ENCODE measurements at regions not wholly inside any gene's neighbourhood (a gene's known extent, or its start where the extent isn't known, plus 50 kb on each side); places are given as distances from the start of the nearest gene placed in this dataset.

- intact Hi-C loops (cut with DNase I), result no loop called here
- Histone ChIP-seq H3K4me3 (no peak overlapping the region), H3K27me3 (ENCODE audit: insufficient read depth in 3 of 3, low read length in 2 of 3) (no peaks in the 10 kb centered on the region), H3K36me3 (ENCODE audit: insufficient read depth in 1 of 2, low read depth in 1 of 2) (no peaks in the 10 kb centered on the region), H3K9me3 (no peaks in the 10 kb centered on the region), H3K27ac (no peak overlapping the region), H3K4me1 (no peaks in the 10 kb centered on the region)
- no peak for DNase-seq
- ATAC-seq, result no peak
- TF ChIP-seq CTCF (IDR thresholded peaks at IDR 0.05), result no peak
- 66 to 76% (median 66%) methylated on average over 3 of the region's 3 CpGs for WGBS, 3 donors
Measured at GRCh38 chr11:27280140-27280539, 82.9 kb downstream of the CCDC34 start.

GRCh38 chr11:27279460-27279859 lies 83.6 kb downstream of the CCDC34 start:
- H3K4me3 ChIP-seq, result no peak overlapping the region
- H3K27me3 ChIP-seq (ENCODE audit: insufficient read depth in 3 of 3, low read length in 2 of 3), result no peaks in the 10 kb centered on the region
- no peak overlapping the region for H3K27ac ChIP-seq
- DNase-seq, result no peak
- intact Hi-C loops (cut with DNase I), result no loop called here
- no peak for TF ChIP-seq CTCF (IDR thresholded peaks at IDR 0.05)
- H3K4me1 ChIP-seq, result no peaks in the 10 kb centered on the region
- no peaks in the 10 kb centered on the region for H3K36me3 ChIP-seq (ENCODE audit: insufficient read depth in 1 of 2, low read depth in 1 of 2)
- ATAC-seq, result no peak
- WGBS, 3 donors, result 51 to 71% (median 65%) methylated on average over 4 of the region's 4 CpGs
- no peaks in the 10 kb centered on the region for H3K9me3 ChIP-seq

- H3K27ac ChIP-seq, result no peak overlapping the region
- no peak for ATAC-seq
- no peak for DNase-seq
- TF ChIP-seq CTCF (IDR thresholded peaks at IDR 0.05), result no peak
- H3K27me3 ChIP-seq (ENCODE audit: insufficient read depth in 3 of 3, low read length in 2 of 3), result no peaks in the 10 kb centered on the region
- no peaks in the 10 kb centered on the region for H3K4me1 ChIP-seq
- intact Hi-C loops (cut with DNase I), result no loop called here
- no peak overlapping the region for H3K4me3 ChIP-seq
- WGBS, 3 donors, result 8 to 32% (median 32%) methylated on average over 1 of the region's 1 CpG
- H3K36me3 ChIP-seq (ENCODE audit: insufficient read depth in 1 of 2, low read depth in 1 of 2), result no peaks in the 10 kb centered on the region
- H3K9me3 ChIP-seq, result no peaks in the 10 kb centered on the region
Measured at GRCh38 chr11:27277843-27278242, 85.2 kb downstream of the CCDC34 start.

- H3K27me3 ChIP-seq (ENCODE audit: insufficient read depth in 3 of 3, low read length in 2 of 3), result no peaks in the 10 kb centered on the region
- no peak overlapping the region for H3K4me3 ChIP-seq
- no peak overlapping the region for H3K27ac ChIP-seq
- no peaks in the 10 kb centered on the region for H3K36me3 ChIP-seq (ENCODE audit: insufficient read depth in 1 of 2, low read depth in 1 of 2)
- WGBS, 3 donors, result 61 to 91% (median 85%) methylated on average over 1 of the region's 1 CpG
- intact Hi-C loops (cut with DNase I), result no loop called here
- no peaks in the 10 kb centered on the region for H3K4me1 ChIP-seq
- DNase-seq (no peak), ATAC-seq (no peak)
- TF ChIP-seq CTCF (IDR thresholded peaks at IDR 0.05), result no peak
- H3K9me3 ChIP-seq, result no peaks in the 10 kb centered on the region
Measured at GRCh38 chr11:27276141-27276540, 86.9 kb downstream of the CCDC34 start.

- no peaks in the 10 kb centered on the region for H3K27me3 ChIP-seq (ENCODE audit: insufficient read depth in 3 of 3, low read length in 2 of 3)
- ATAC-seq (no peak), DNase-seq (no peak)
- no peak overlapping the region for H3K4me3 ChIP-seq
- H3K4me1 ChIP-seq, result no peaks in the 10 kb centered on the region
- intact Hi-C loops (cut with DNase I), result no loop called here
- H3K36me3 ChIP-seq (ENCODE audit: insufficient read depth in 1 of 2, low read depth in 1 of 2), result no peaks in the 10 kb centered on the region
- H3K9me3 ChIP-seq, result no peaks in the 10 kb centered on the region
- no peak overlapping the region for H3K27ac ChIP-seq
- no peak for TF ChIP-seq CTCF (IDR thresholded peaks at IDR 0.05)
Measured at GRCh38 chr11:27274854-27275395, 88.1 kb downstream of the CCDC34 start.
